OCI-LY1 (cell line): ENCODE measurements at regions not wholly inside any gene's neighbourhood (a gene's known extent, or its start where the extent isn't known, plus 50 kb on each side); places are given as distances from the start of the nearest gene placed in this dataset.

Experiments used
- EZH2 ChIP-seq: fragments of 200-600 bp; sonication (generic), shearing (Covaris generic); IDR thresholded peaks from 2 replicates; pipeline ENCODE4 v1.8.0; 2017; ENCODE audit warnings: borderline replicate concordance, mixed run types, mild to moderate bottlenecking, antibody characterized with exemption, low read length, moderate library complexity, mixed read lengths
- TF ChIP-seq, protein P1 (sequence below): fragments of 200-600 bp; sonication (generic), shearing (Covaris generic); IDR thresholded peaks from 2 replicates; pipeline ENCODE4 v1.5.1; 2017; ENCODE audit warnings: mild to moderate bottlenecking, antibody characterized with exemption, low read length, moderate library complexity, mixed read lengths

DNA sequence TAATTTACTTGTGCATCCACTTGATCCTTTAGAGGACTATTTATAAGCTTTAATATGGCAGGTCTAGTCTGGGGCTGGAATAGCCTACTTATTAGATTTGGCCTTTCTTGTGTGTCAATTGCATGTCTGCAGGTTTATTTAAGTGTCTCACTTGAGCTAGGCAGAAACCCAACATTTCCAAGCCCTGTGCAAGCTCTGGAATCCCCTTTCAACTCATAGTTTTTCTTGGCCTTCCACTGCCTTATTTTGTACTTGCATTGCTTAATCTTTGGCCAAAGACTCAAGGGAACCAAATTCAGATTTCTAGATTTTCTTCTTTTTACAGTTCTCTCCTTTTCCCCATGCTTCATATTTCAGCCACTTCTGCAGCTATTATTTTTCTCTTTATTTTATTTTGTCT lies 102.4 kb upstream of the RFX3 start:
- TF ChIP-seq, protein P1, sequence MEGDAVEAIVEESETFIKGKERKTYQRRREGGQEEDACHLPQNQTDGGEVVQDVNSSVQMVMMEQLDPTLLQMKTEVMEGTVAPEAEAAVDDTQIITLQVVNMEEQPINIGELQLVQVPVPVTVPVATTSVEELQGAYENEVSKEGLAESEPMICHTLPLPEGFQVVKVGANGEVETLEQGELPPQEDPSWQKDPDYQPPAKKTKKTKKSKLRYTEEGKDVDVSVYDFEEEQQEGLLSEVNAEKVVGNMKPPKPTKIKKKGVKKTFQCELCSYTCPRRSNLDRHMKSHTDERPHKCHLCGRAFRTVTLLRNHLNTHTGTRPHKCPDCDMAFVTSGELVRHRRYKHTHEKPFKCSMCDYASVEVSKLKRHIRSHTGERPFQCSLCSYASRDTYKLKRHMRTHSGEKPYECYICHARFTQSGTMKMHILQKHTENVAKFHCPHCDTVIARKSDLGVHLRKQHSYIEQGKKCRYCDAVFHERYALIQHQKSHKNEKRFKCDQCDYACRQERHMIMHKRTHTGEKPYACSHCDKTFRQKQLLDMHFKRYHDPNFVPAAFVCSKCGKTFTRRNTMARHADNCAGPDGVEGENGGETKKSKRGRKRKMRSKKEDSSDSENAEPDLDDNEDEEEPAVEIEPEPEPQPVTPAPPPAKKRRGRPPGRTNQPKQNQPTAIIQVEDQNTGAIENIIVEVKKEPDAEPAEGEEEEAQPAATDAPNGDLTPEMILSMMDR = no peak
- TF ChIP-seq EZH2 = no peak
